A673 (cell line): ENCODE measurements at regions not wholly inside any gene's neighbourhood (a gene's known extent, or its start where the extent isn't known, plus 50 kb on each side); places are given as distances from the start of the nearest gene placed in this dataset.

Experiments used
- BruUV-seq: library from RNA; stranded (reverse); fragments of 400-500 nt; replicated peaks from 2 replicates; lab custom pipeline; 2021; lab: Mats Ljungman, UMichigan
- CTCF ChIA-PET: fragments of 300-600 bp; sonication (Branson Sonifier 250); formaldehyde crosslinking; loops from one replicate; lab custom pipeline; 2022; ENCODE audit warnings: antibody characterized with exemption; lab: Charles Lee
- POLR2A ChIA-PET: fragments of 300-600 bp; sonication (Branson Sonifier 250); formaldehyde crosslinking; loops from one replicate; lab custom pipeline; 2022; ENCODE audit warnings: antibody characterized with exemption; ENCODE audit not compliant: low non-redundant PET; lab: Charles Lee
- DNase-seq: peaks from one replicate; pipeline ENCODE4 v3.0.0-alpha.2; 2015; ENCODE audit warnings: low spot score
- H3K27ac ChIP-seq: fragments of 200-600 bp; sonication (generic); 2 replicates; pipeline ENCODE4 v1.5.1; 2016; ENCODE audit warnings: mixed run types, low read depth, mild to moderate bottlenecking, mixed read lengths, antibody characterized with exemption, low read length; ENCODE audit not compliant: poor library complexity, severe bottlenecking
- H3K27me3 ChIP-seq: fragments of 200-600 bp; sonication (generic); replicated peaks from 2 replicates; pipeline ENCODE4 v1.6.1; 2017; ENCODE audit warnings: mixed run types, low read depth, mild to moderate bottlenecking, mixed read lengths, antibody characterized with exemption, low read length; ENCODE audit not compliant: insufficient read depth, poor library complexity
- H3K36me3 ChIP-seq: fragments of 200-600 bp; sonication (generic); 2 replicates; pipeline ENCODE4 v1.6.1; 2016; ENCODE audit warnings: mixed run types, mild to moderate bottlenecking, mixed read lengths, antibody characterized with exemption, low read length; ENCODE audit not compliant: insufficient read depth, poor library complexity, severe bottlenecking
- H3K4me1 ChIP-seq: fragments of 200-600 bp; sonication (generic); 2 replicates; pipeline ENCODE4 v1.6.1; 2017; ENCODE audit warnings: mixed run types, mild to moderate bottlenecking, mixed read lengths, antibody characterized with exemption, low read length; ENCODE audit not compliant: insufficient read depth, poor library complexity, severe bottlenecking
- H3K4me3 ChIP-seq: fragments of 200-600 bp; sonication (generic); 2 replicates; pipeline ENCODE4 v1.5.1; 2016; ENCODE audit warnings: low read depth, mixed run types, mild to moderate bottlenecking, mixed read lengths, low read length; ENCODE audit not compliant: poor library complexity, severe bottlenecking
- H3K9me3 ChIP-seq: fragments of 200-600 bp; sonication (generic); 2 replicates; pipeline ENCODE4 v1.6.1; 2016; ENCODE audit warnings: mixed run types, low read depth, mild to moderate bottlenecking, mixed read lengths, antibody characterized with exemption, low read length; ENCODE audit not compliant: poor library complexity, severe bottlenecking
- CTCF ChIP-seq: fragments of 300-800, 200-600 bp; sonication (generic); conservative IDR thresholded peaks from 2 replicates; pipeline ENCODE4 v1.5.1; 2017; ENCODE audit warnings: low read depth, mild to moderate bottlenecking, antibody characterized with exemption, low read length, moderate library complexity, mixed read lengths
- EZH2 ChIP-seq: fragments of 200-600 bp; sonication (generic); IDR thresholded peaks from 2 replicates; pipeline ENCODE4 v1.6.1; 2017; ENCODE audit warnings: borderline replicate concordance, low read depth, mild to moderate bottlenecking, mixed read lengths, antibody characterized with exemption, low read length; ENCODE audit not compliant: poor library complexity, severe bottlenecking
- intact Hi-C: fragments of 100-400 bp; cut with micrococcal nuclease; formaldehyde crosslinking; loops from one replicate; pipeline ENCODE4 v1.10.0; 2022; ENCODE audit not compliant: unreplicated experiment

GRCh38 chr16:48098472-48098871, 57.3 kb downstream of the ABCC12 start:
- Histone ChIP-seq H3K4me3 (no peak overlapping the region), H3K27ac (no peak overlapping the region), H3K9me3 (no peaks in the 10 kb centered on the region), H3K4me1 (no peaks in the 10 kb centered on the region), H3K27me3 (no peaks in the 10 kb centered on the region), H3K36me3 (no peaks in the 10 kb centered on the region)
- CTCF ChIA-PET: no interaction called here
- BruUV-seq: no TSS peak
- DNase-seq: no peak
- POLR2A ChIA-PET: no interaction called here
- intact Hi-C loops: no loop called here
- no peak for TF ChIP-seq EZH2

GRCh38 chr16:48091117-48091516, 64.7 kb downstream of the ABCC12 start:
- Histone ChIP-seq H3K9me3 (no peaks in the 10 kb centered on the region), H3K4me3 (no peak overlapping the region), H3K36me3 (no peaks in the 10 kb centered on the region), H3K27me3 (peaks cover 18% of the 10 kb centered on the region), H3K4me1 (no peaks in the 10 kb centered on the region), H3K27ac (no peak overlapping the region)
- POLR2A ChIA-PET: no interaction called here
- no peak for TF ChIP-seq CTCF
- no peak for TF ChIP-seq EZH2
- CTCF ChIA-PET: no interaction called here
- no peak for DNase-seq
- intact Hi-C loops: no loop called here
- no TSS peak for BruUV-seq

GRCh38 chr16:48089053-48089792, 66.6 kb downstream of the ABCC12 start:
- ChIA-PET POLR2A (no interaction called here), CTCF (no interaction called here)
- H3K36me3 ChIP-seq: no peaks in the 10 kb centered on the region
- TF ChIP-seq EZH2: no peak
- H3K27me3 ChIP-seq: peaks cover 29% of the 10 kb centered on the region
- H3K9me3 ChIP-seq: no peaks in the 10 kb centered on the region
- intact Hi-C loops: no loop called here
- H3K4me3 ChIP-seq: no peak overlapping the region
- H3K4me1 ChIP-seq: no peaks in the 10 kb centered on the region
- BruUV-seq: no TSS peak
- H3K27ac ChIP-seq: no peak overlapping the region
- no peak for DNase-seq

- no peaks in the 10 kb centered on the region for H3K36me3 ChIP-seq
- BruUV-seq: no TSS peak
- H3K9me3 ChIP-seq: no peaks in the 10 kb centered on the region
- TF ChIP-seq CTCF (no peak), EZH2 (no peak)
- H3K4me3 ChIP-seq: no peak overlapping the region
- no peaks in the 10 kb centered on the region for H3K4me1 ChIP-seq
- no peak overlapping the region for H3K27ac ChIP-seq
- intact Hi-C loops: no loop called here
- H3K27me3 ChIP-seq: peaks cover 34% of the 10 kb centered on the region
- ChIA-PET POLR2A (no interaction called here), CTCF (no interaction called here)
- no peak for DNase-seq
Measured at GRCh38 chr16:48087639-48088038, 68.2 kb downstream of the ABCC12 start.
